GM12873 (cell line): ENCODE measurements at regions not wholly inside any gene's neighbourhood (a gene's known extent, or its start where the extent isn't known, plus 50 kb on each side); places are given as distances from the start of the nearest gene placed in this dataset.

Experiments
- TF ChIP-seq, protein P1 (sequence below): IDR thresholded peaks from 2 replicates; pipeline ENCODE4 v1.5.1; 2012; ENCODE audit warnings: low read depth, mild to moderate bottlenecking, moderate library complexity, low read length, control low read depth; ENCODE audit not compliant: insufficient read depth; ENCODE audit errors: missing control alignments

DNA sequence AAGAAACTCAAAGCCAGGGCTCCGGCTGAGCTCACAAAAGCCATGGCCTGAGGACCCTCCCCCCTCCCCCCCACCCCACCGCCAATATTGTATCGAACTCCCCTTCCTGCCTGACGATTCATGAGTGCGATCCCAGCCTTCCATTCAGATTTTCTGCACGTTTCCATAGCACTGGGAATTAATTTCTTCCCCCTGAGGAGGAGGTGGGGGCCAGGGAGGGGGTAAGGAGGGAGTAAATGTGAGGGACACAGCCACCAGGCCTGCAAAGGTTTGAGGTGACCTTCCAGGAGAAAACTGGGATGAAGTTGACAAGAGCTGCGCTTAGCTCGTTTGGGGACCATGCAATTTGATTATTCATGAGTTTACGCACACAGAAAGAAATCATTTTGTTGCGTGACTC lies 527.7 kb downstream of the MN1 start:
- TF ChIP-seq, protein P1, sequence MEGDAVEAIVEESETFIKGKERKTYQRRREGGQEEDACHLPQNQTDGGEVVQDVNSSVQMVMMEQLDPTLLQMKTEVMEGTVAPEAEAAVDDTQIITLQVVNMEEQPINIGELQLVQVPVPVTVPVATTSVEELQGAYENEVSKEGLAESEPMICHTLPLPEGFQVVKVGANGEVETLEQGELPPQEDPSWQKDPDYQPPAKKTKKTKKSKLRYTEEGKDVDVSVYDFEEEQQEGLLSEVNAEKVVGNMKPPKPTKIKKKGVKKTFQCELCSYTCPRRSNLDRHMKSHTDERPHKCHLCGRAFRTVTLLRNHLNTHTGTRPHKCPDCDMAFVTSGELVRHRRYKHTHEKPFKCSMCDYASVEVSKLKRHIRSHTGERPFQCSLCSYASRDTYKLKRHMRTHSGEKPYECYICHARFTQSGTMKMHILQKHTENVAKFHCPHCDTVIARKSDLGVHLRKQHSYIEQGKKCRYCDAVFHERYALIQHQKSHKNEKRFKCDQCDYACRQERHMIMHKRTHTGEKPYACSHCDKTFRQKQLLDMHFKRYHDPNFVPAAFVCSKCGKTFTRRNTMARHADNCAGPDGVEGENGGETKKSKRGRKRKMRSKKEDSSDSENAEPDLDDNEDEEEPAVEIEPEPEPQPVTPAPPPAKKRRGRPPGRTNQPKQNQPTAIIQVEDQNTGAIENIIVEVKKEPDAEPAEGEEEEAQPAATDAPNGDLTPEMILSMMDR, result no peak

DNA sequence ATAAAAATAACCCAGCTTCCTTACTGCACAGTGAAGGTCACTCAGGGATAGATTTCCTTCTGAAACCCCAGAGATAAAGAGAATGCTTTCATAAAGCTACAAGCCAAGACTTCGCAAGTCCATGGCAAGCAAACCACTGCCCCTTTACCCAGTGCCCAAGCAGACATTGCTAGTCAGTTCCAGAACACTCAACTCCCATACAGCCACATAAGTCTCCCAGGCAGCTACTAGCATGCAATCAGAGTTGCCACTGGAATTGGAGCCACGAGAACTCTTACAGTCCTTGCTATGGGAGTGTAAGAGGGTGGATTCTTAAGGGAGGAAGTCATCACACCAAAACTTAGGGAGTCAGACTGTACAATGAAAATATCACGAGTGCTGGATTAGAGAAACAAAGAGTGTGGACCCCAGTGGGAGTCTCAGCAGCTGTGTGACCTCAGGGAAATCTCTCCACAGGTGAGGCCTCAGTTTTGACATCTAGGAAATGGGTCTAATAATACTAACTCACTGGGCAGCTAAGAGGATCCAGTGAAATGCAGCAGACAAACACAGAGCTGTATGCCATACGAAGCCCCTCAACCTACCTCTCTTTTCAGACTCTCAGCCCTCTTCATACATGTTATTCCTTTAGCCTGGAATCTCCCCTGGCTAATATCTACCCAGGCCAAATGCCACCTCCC lies 526.6 kb downstream of the MN1 start:
- TF ChIP-seq, protein P1, result no peak

DNA sequence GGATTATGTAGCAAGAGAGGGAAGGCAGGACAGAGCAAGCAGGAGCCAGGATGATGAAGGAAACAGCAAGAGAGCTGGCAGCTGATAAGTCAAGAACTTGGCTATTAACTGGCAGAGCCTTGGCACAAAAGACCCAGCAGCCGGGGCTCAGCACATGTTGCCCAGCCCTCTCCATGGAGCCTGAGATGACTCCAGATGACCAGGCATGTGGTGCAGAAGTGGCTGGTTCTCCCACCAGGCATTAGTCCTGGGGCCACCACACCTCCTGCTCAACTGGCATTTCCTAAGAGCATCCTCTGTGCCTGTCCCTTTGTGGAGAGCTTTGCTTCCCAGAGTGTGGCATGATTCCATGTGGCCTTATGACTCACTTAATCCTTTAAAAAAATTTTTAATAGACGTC lies 522.6 kb downstream of the MN1 start:
- TF ChIP-seq, protein P1, result no peak

DNA sequence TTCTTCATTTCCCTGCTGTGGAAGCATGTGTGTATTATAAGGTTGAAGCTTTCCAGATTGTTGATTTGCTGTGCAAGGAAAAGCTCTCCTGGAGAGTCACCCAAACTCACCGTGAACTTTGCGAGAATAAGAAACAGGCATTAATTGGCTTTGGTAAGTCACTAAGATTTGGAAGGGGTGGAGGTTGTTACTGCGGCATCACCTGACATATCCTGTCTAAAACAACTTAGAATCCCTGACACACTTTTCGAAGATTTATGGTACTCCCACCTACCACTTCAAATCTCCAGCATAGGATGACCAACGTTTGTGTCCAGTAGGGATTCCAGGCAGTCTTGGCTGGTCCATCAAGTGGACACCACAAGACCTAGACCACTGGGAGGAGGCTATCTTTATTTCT lies 518.3 kb downstream of the MN1 start:
- TF ChIP-seq, protein P1, result no peak

DNA sequence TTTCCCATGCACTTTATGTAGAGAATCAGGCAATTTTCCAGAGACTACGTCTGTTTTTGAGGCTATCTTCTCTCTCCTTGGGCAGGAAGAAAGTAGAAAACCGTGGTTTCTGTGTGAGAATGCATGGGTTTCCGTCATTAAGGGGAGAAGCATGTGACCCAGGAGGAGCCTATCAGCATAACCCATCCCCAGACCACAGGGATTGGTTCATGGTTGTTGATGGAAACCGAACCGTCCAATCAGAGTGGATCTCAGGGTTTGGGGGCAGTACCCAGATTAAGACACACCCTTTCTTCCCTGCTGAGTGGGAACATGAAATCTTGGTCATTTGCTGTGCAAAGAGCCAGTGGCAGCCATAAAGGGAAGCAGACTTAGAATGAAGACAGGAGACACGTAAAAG lies 517.8 kb downstream of the MN1 start:
- TF ChIP-seq, protein P1, result no peak

DNA sequence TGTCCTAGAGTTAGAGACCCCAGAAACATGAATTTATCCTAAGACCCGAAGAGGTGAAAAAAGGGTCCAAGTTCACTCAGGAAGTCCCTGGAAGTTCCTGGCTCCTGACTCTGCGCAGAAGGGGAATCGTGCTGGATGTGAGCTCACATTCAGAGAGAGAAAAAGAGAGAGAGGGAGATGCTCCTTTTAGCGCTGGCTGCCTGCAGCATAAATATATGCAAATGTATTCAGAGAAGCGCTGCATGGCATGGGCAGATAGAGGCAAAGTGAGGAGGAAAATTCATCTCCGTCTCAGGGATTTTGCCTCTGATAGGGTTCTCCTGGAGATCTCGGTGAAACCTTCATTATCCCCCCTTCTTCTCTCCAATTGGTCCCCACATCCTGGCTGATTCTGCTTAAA lies 517.2 kb downstream of the MN1 start:
- TF ChIP-seq, protein P1, result no peak

DNA sequence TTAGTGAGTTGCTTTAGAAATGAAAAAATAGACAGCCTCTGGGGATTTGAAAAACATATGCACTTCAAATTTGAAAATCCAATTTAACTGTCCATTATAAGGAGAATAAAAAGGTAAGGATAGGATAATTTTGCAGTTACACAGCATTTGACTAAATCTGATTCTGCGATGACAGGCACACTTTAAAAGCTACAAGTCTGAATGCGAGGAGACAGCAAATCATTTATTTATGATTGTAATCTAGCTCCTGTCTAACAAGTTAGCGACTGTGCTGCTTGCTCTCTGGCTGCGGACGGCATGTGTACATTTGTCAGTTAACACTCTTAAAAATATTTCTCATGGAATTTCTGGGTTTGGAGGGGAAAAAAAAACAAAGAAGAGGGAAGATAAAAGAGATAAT lies 514.8 kb downstream of the MN1 start:
- TF ChIP-seq, protein P1, result no peak
